PFSK-1 (cell line): ENCODE measurements at regions not wholly inside any gene's neighbourhood (a gene's known extent, or its start where the extent isn't known, plus 50 kb on each side); places are given as distances from the start of the nearest gene placed in this dataset.

Experiments
- FOXP2 ChIP-seq: optimal IDR thresholded peaks from 2 replicates; pipeline ENCODE3; 2011; ENCODE audit warnings: borderline replicate concordance, control low read depth, inconsistent platforms; ENCODE audit not compliant: insufficient read depth; ENCODE audit errors: extremely low read length, extremely low read depth
- POLR2AphosphoS5 ChIP-seq: IDR thresholded peaks from 2 replicates; pipeline ENCODE4 v1.6.1; 2012; ENCODE audit warnings: low read depth, mild to moderate bottlenecking, control low read depth, low read length, moderate library complexity
- REST ChIP-seq, 2 experiments: IDR thresholded peaks; 2 replicates each; pipeline versions ENCODE4 v1.6.1 to v1.8.0; 2011 to 2012; ENCODE audit warnings: low read depth in 2 of 2, low read length in 2 of 2, control low read depth in 1 of 2, inconsistent platforms in 1 of 2, mild to moderate bottlenecking in 1 of 2, moderate library complexity in 1 of 2; ENCODE audit not compliant: insufficient read depth in 1 of 2
- SIN3A ChIP-seq: IDR thresholded peaks from 2 replicates; pipeline ENCODE4 v1.6.1; 2012; ENCODE audit warnings: mild to moderate bottlenecking, low read length, moderate library complexity, borderline replicate concordance; ENCODE audit not compliant: insufficient read depth

DNA sequence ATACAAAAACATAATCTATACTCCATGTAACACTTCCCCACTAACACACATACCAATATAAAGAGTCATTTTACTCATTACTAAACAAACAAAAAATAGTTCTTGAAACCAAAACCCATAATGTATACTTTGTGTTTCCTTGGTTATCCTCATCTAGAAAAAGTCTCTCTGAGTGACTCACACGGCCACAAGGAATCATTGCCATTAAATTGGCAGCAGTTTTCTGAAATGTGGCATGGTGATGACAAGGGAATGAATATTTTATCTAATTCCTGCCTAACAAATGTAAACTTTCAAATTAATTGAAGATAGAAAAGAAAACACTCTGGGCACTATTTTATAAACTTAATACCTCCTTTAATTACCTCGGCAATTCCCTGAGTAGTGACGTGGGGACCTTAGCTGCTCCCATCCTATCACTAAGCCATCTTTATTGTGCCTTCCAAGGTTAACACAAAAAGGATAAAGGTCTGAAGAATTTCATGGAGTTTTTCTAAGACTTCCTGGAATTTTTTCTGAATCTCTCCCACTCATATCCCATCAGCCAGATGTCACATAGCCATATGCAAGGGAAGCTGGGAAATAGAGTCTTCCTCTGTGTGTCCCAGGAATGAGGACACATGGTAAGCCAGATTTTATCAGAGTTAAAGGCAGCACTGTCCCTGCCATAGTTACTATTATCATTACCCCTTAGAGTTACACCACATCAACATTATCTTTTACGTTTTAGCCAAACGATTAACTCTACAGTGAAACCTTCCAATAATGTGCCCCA is 857.2 kb upstream of the TENM4 start:
- no peak for TF ChIP-seq POLR2AphosphoS5
- no peak for TF ChIP-seq REST (IDR thresholded peaks at IDR 0.05; ENCODE audit: insufficient read depth in 1 of 2, low read depth in 2 of 2, low read length in 2 of 2)
- TF ChIP-seq SIN3A: no peak
- TF ChIP-seq FOXP2: no peak
